ENCODE measurements at regions not wholly inside any gene's neighbourhood (a gene's known extent, or its start where the extent isn't known, plus 50 kb on each side); places are given as distances from the start of the nearest gene placed in this dataset.

GRCh38 chr14:101118746-101119591 is 215.4 kb upstream of the RTL1 start:
- no peak overlapping the region for H3K4me3 ChIP-seq (replicated peaks; ENCODE audit: low read depth, low read length)
- no peak for TF ChIP-seq CTCF (IDR thresholded peaks at IDR 0.05; ENCODE audit: low read depth, low read length, missing control alignments)
- no peak for DNase-seq (ENCODE audit: extremely low read depth, low read depth)

- no peak for TF ChIP-seq CTCF (IDR thresholded peaks at IDR 0.05; ENCODE audit: low read depth, low read length, missing control alignments)
- no peak for DNase-seq (ENCODE audit: extremely low read depth, low read depth)
- no peak overlapping the region for H3K4me3 ChIP-seq (replicated peaks; ENCODE audit: low read depth, low read length)
Observed at GRCh38 chr14:101119830-101120571, 216.5 kb upstream of the RTL1 start.

GRCh38 chr14:101120641-101121507 is 217.4 kb upstream of the RTL1 start:
- no peak overlapping the region for H3K4me3 ChIP-seq (replicated peaks; ENCODE audit: low read depth, low read length)
- no peak for TF ChIP-seq CTCF (IDR thresholded peaks at IDR 0.05; ENCODE audit: low read depth, low read length, missing control alignments)
- DNase-seq (ENCODE audit: extremely low read depth, low read depth), result no peak

GRCh38 chr14:101121508-101122139 is 218.1 kb upstream of the RTL1 start:
- DNase-seq (ENCODE audit: extremely low read depth, low read depth), result no peak
- no peak for TF ChIP-seq CTCF (IDR thresholded peaks at IDR 0.05; ENCODE audit: low read depth, low read length, missing control alignments)
- H3K4me3 ChIP-seq (replicated peaks; ENCODE audit: low read depth, low read length), result no peak overlapping the region

- TF ChIP-seq CTCF (IDR thresholded peaks at IDR 0.05; ENCODE audit: low read depth, low read length, missing control alignments), result no peak
- no peak for DNase-seq (ENCODE audit: extremely low read depth, low read depth)
- H3K4me3 ChIP-seq (replicated peaks; ENCODE audit: low read depth, low read length), result no peak overlapping the region
Observed at GRCh38 chr14:101122237-101123141, 219.0 kb upstream of the RTL1 start.

Data from HFF-Myc (cell line).